ENCODE measurements at regions not wholly inside any gene's neighbourhood (a gene's known extent, or its start where the extent isn't known, plus 50 kb on each side); places are given as distances from the start of the nearest gene placed in this dataset.

GRCh38 chr6:81138236-81138635, 614.2 kb downstream of the TENT5A start:
- H3K9ac ChIP-seq (ENCODE audit: low read depth in 1 of 2, low read length in 2 of 2), result no peak overlapping the region
- 67% methylated on average over 5 of the region's 5 CpGs for WGBS
- no peaks in the 10 kb centered on the region for H3K27me3 ChIP-seq (ENCODE audit: control insufficient read depth in 4 of 4, insufficient read depth in 4 of 4, low read length in 3 of 4)
- DNase-seq (ENCODE audit: low spot score), result no peak
- H3K27ac ChIP-seq (ENCODE audit: low read depth in 1 of 2, low read length in 2 of 2), result no peak overlapping the region
- no peaks in the 10 kb centered on the region for H3K36me3 ChIP-seq (ENCODE audit: control insufficient read depth in 4 of 4, insufficient read depth in 3 of 4, low read depth in 1 of 4, low read length in 3 of 4)
- H3K4me3 ChIP-seq (ENCODE audit: low read depth in 1 of 3, low read length in 3 of 3), result no peak overlapping the region
- TF ChIP-seq MAX (IDR thresholded peaks at IDR 0.05) (no peak), REST (IDR thresholded peaks at IDR 0.05) (no peak), JUND (IDR thresholded peaks at IDR 0.05) (no peak), FOXA1 (IDR thresholded peaks at IDR 0.05) (no peak), ATF3 (IDR thresholded peaks at IDR 0.05) (no peak), YY1 (IDR thresholded peaks at IDR 0.05) (no peak), HNF4G (IDR thresholded peaks at IDR 0.05) (no peak), GABPA (IDR thresholded peaks at IDR 0.05 in 1 of 2, conservative IDR thresholded peaks at IDR 0.05 in 1 of 2) (no peak), ZBTB33 (IDR thresholded peaks at IDR 0.05) (no peak), EGR1 (IDR thresholded peaks at IDR 0.05; ENCODE audit: low read depth in 2 of 2) (no peak)
- H3K9me3 ChIP-seq (ENCODE audit: control insufficient read depth in 4 of 4, low read length in 3 of 4), result peaks cover 0 to 3% (median under 1%) of the 10 kb centered on the region in 4 donors
- H3K4me1 ChIP-seq (ENCODE audit: control insufficient read depth in 4 of 4, insufficient read depth in 4 of 4, low read length in 3 of 4), result no peaks in the 10 kb centered on the region

GRCh38 chr6:81130969-81131368, 621.5 kb downstream of the TENT5A start:
- Histone ChIP-seq H3K4me3 (ENCODE audit: low read depth in 1 of 3, low read length in 3 of 3) (no peak overlapping the region), H3K9me3 (ENCODE audit: control insufficient read depth in 4 of 4, low read length in 3 of 4) (no peaks in the 10 kb centered on the region), H3K9ac (ENCODE audit: low read depth in 1 of 2, low read length in 2 of 2) (no peak overlapping the region), H3K27me3 (ENCODE audit: control insufficient read depth in 4 of 4, insufficient read depth in 4 of 4, low read length in 3 of 4) (no peaks in the 10 kb centered on the region), H3K27ac (ENCODE audit: low read depth in 1 of 2, low read length in 2 of 2) (no peak overlapping the region), H3K36me3 (ENCODE audit: control insufficient read depth in 4 of 4, insufficient read depth in 3 of 4, low read depth in 1 of 4, low read length in 3 of 4) (no peaks in the 10 kb centered on the region), H3K4me1 (ENCODE audit: control insufficient read depth in 4 of 4, insufficient read depth in 4 of 4, low read length in 3 of 4) (no peaks in the 10 kb centered on the region)
- 54% methylated on average over 1 of the region's 1 CpG for WGBS
- no peak for DNase-seq (ENCODE audit: low spot score)
- TF ChIP-seq ATF3 (IDR thresholded peaks at IDR 0.05), result no peak
- no peak for TF ChIP-seq YY1 (IDR thresholded peaks at IDR 0.05)
- no peak for TF ChIP-seq SP1 (IDR thresholded peaks at IDR 0.05)
- TF ChIP-seq REST (IDR thresholded peaks at IDR 0.05), result no peak
- no peak for TF ChIP-seq HNF4A (conservative IDR thresholded peaks at IDR 0.05)
- TF ChIP-seq RXRA (IDR thresholded peaks at IDR 0.05), result no peak
- no peak for TF ChIP-seq MAX (IDR thresholded peaks at IDR 0.05)
- no peak for TF ChIP-seq RAD21 (IDR thresholded peaks at IDR 0.05)
- no peak for TF ChIP-seq NR2F2 (IDR thresholded peaks at IDR 0.05)
- no peak for TF ChIP-seq FOXA2 (IDR thresholded peaks at IDR 0.05)
- TF ChIP-seq TAF1 (conservative IDR thresholded peaks at IDR 0.05), result no peak
- no peak for TF ChIP-seq FOXA1 (IDR thresholded peaks at IDR 0.05)
- no peak for TF ChIP-seq EGR1 (IDR thresholded peaks at IDR 0.05; ENCODE audit: low read depth in 2 of 2)
- no peak for TF ChIP-seq JUND (IDR thresholded peaks at IDR 0.05)
- no peak for TF ChIP-seq GABPA (IDR thresholded peaks at IDR 0.05 in 1 of 2, conservative IDR thresholded peaks at IDR 0.05 in 1 of 2)
